WTC11 (cell line): ENCODE measurements at regions not wholly inside any gene's neighbourhood (a gene's known extent, or its start where the extent isn't known, plus 50 kb on each side); places are given as distances from the start of the nearest gene placed in this dataset.

ENCODE experiments used
- ATF1 ChIP-seq: sonication (generic); formaldehyde crosslinking; IDR thresholded peaks from 2 replicates; pipeline ENCODE4 v1.8.1; 2023; ENCODE audit warnings: mild to moderate bottlenecking, moderate library complexity, missing genetic modification reagents
- CREM ChIP-seq: sonication (generic); formaldehyde crosslinking; IDR thresholded peaks from 2 replicates; pipeline ENCODE4 v1.8.1; 2022; ENCODE audit warnings: mild to moderate bottlenecking, missing genetic modification reagents, moderate library complexity
- ESRRA ChIP-seq: sonication (generic); formaldehyde crosslinking; IDR thresholded peaks from 2 replicates; pipeline ENCODE4 v1.8.1; 2022; ENCODE audit warnings: mild to moderate bottlenecking, missing genetic modification reagents, borderline replicate concordance
- NFYB ChIP-seq: sonication (generic); formaldehyde crosslinking; conservative IDR thresholded peaks from 2 replicates; pipeline ENCODE4 v1.8.0; 2022; ENCODE audit warnings: low read depth, missing genetic modification reagents
- NR3C1 ChIP-seq: sonication (generic); formaldehyde crosslinking; conservative IDR thresholded peaks from 2 replicates; pipeline ENCODE4 v1.8.1; 2023; ENCODE audit warnings: low read depth, mild to moderate bottlenecking, missing genetic modification reagents
- SMAD3 ChIP-seq: sonication (generic); formaldehyde crosslinking; IDR thresholded peaks from 2 replicates; pipeline ENCODE4 v1.8.0; 2022; ENCODE audit warnings: missing genetic modification reagents, mild to moderate bottlenecking, borderline replicate concordance
- TF ChIP-seq, protein P1 (sequence below): fragments of 200-600 bp; IDR thresholded peaks from 2 replicates; pipeline ENCODE4 v1.8.0; 2022; ENCODE audit warnings: antibody characterized with exemption
- TF ChIP-seq, protein P2 (sequence below): sonication (generic); formaldehyde crosslinking; IDR thresholded peaks from 2 replicates; pipeline ENCODE4 v1.8.0; 2023; ENCODE audit warnings: missing genetic modification reagents, mild to moderate bottlenecking, borderline replicate concordance
- TF ChIP-seq, protein P3 (sequence below): sonication (generic); formaldehyde crosslinking; IDR thresholded peaks from 2 replicates; pipeline ENCODE4 v1.8.1; 2023; ENCODE audit warnings: mild to moderate bottlenecking, missing genetic modification reagents
- TF ChIP-seq, protein P4 (sequence below): sonication (generic); formaldehyde crosslinking; conservative IDR thresholded peaks from 2 replicates; pipeline ENCODE4 v1.8.1; 2022; ENCODE audit warnings: mild to moderate bottlenecking, missing genetic modification reagents

DNA sequence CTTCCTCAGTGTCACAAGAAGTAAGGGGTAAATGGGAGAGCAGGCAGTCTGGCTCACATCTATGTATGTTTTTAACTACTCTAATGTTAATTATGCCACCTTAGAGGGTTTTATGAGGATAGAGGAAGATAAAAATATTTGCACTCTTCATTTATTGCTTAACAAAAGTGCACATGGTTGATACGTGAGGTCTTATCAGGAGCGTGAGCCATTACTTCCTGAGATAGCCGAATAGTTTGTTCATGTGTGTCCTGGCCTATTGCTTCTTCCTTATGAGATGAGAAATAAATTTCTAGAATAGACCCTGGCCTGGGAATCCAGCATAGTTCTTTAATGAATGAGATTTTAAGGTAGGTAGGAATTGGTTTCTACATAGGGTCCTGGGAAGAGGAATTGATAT, 471.1 kb upstream of the B3GALT2 start:
- TF ChIP-seq NFYB (CRISPR knock-in tag) (no peak), SMAD3 (CRISPR knock-in tag) (no peak), ESRRA (CRISPR knock-in tag) (no peak), ATF1 (CRISPR knock-in tag) (no peak), CREM (no peak), NR3C1 (CRISPR knock-in tag) (no peak)
- TF ChIP-seq, protein P1, sequence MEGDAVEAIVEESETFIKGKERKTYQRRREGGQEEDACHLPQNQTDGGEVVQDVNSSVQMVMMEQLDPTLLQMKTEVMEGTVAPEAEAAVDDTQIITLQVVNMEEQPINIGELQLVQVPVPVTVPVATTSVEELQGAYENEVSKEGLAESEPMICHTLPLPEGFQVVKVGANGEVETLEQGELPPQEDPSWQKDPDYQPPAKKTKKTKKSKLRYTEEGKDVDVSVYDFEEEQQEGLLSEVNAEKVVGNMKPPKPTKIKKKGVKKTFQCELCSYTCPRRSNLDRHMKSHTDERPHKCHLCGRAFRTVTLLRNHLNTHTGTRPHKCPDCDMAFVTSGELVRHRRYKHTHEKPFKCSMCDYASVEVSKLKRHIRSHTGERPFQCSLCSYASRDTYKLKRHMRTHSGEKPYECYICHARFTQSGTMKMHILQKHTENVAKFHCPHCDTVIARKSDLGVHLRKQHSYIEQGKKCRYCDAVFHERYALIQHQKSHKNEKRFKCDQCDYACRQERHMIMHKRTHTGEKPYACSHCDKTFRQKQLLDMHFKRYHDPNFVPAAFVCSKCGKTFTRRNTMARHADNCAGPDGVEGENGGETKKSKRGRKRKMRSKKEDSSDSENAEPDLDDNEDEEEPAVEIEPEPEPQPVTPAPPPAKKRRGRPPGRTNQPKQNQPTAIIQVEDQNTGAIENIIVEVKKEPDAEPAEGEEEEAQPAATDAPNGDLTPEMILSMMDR: no peak
- TF ChIP-seq, protein P2, sequence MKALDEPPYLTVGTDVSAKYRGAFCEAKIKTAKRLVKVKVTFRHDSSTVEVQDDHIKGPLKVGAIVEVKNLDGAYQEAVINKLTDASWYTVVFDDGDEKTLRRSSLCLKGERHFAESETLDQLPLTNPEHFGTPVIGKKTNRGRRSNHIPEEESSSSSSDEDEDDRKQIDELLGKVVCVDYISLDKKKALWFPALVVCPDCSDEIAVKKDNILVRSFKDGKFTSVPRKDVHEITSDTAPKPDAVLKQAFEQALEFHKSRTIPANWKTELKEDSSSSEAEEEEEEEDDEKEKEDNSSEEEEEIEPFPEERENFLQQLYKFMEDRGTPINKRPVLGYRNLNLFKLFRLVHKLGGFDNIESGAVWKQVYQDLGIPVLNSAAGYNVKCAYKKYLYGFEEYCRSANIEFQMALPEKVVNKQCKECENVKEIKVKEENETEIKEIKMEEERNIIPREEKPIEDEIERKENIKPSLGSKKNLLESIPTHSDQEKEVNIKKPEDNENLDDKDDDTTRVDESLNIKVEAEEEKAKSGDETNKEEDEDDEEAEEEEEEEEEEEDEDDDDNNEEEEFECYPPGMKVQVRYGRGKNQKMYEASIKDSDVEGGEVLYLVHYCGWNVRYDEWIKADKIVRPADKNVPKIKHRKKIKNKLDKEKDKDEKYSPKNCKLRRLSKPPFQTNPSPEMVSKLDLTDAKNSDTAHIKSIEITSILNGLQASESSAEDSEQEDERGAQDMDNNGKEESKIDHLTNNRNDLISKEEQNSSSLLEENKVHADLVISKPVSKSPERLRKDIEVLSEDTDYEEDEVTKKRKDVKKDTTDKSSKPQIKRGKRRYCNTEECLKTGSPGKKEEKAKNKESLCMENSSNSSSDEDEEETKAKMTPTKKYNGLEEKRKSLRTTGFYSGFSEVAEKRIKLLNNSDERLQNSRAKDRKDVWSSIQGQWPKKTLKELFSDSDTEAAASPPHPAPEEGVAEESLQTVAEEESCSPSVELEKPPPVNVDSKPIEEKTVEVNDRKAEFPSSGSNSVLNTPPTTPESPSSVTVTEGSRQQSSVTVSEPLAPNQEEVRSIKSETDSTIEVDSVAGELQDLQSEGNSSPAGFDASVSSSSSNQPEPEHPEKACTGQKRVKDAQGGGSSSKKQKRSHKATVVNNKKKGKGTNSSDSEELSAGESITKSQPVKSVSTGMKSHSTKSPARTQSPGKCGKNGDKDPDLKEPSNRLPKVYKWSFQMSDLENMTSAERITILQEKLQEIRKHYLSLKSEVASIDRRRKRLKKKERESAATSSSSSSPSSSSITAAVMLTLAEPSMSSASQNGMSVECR (CRISPR knock-in tag): no peak
- TF ChIP-seq, protein P3, sequence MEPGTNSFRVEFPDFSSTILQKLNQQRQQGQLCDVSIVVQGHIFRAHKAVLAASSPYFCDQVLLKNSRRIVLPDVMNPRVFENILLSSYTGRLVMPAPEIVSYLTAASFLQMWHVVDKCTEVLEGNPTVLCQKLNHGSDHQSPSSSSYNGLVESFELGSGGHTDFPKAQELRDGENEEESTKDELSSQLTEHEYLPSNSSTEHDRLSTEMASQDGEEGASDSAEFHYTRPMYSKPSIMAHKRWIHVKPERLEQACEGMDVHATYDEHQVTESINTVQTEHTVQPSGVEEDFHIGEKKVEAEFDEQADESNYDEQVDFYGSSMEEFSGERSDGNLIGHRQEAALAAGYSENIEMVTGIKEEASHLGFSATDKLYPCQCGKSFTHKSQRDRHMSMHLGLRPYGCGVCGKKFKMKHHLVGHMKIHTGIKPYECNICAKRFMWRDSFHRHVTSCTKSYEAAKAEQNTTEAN (CRISPR knock-in tag): no peak
- TF ChIP-seq, protein P4, sequence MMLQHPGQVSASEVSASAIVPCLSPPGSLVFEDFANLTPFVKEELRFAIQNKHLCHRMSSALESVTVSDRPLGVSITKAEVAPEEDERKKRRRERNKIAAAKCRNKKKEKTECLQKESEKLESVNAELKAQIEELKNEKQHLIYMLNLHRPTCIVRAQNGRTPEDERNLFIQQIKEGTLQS: no peak
